ENCODE measurements at regions not wholly inside any gene's neighbourhood (a gene's known extent, or its start where the extent isn't known, plus 50 kb on each side); places are given as distances from the start of the nearest gene placed in this dataset.
"Not testable (repeated sequence)": the region's sequence is repeated elsewhere in the genome, so short reads cannot be mapped to it uniquely, and the experiment has no call there.

DNA sequence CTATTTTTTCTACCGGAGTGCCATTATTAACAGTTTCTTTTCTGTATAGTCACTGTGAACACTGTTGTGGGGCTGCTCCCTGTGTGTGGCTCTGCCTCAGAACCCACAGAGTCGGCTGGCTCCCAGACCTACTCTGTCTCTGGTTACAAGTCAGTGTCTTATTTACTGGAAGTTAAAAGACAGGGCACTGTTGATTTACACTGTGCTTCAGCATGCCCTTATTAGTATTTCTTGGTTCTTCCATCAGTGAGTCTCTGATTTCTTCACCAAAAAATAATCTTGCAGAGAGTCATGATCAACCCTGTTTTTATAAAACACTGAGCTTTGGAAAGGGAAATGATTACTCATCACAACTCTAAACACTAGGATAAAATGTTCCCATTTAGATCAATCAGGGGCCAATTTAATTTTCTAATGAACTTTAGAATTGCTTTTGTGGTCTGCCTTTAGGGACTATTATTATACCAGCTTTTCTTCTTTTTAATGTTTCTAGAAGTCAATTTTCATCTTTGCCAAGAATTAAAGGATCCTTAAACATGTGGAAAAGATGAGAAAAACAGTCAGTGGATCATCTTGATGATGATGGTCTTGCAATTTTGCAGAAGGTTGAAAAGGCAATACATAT, 92.6 kb downstream of the UTRN start:
- H3K27ac ChIP-seq = peak overlapping the region in 4 of 5 donors; percentile 31 to 78 (median 64)

DNA sequence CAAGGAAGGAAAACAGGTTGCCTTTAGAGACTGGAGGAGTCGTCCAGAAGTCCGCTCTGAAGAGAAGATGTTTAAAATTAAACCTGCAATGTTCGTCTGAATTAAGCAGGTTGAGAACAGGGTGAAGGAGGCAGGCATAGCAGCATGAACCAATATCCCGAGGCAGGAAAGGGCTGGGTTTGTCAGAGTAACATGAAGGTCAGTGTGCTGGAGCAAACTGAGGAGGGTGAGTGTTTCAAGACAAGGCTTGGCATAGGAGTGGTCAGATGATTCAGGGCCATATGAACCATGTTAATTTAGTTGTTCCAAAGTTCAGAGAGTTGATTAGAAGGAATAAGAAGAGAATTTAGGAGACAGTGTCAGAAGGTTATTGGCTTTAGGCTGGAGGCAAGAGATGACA, 93.3 kb downstream of the UTRN start:
- H3K4me3 ChIP-seq = no peak overlapping the region
- peak overlapping the region; percentile 31 to 78 (median 62) for H3K27ac ChIP-seq
- peaks cover 4 to 60% (median 27%) of the 10 kb centered on the region in 4 donors for H3K4me1 ChIP-seq
- intact Hi-C loops (cut with DNase I; ENCODE audit: low total_unique reads) = no loop called here
- TF ChIP-seq POLR2A (IDR thresholded peaks at IDR 0.05) (no peak), POLR2AphosphoS5 (IDR thresholded peaks at IDR 0.05) (peak in 2 of 3 donors; percentile 18 to 58), EP300 (IDR thresholded peaks at IDR 0.05) (no peak)
- TF ChIP-seq, protein P1, sequence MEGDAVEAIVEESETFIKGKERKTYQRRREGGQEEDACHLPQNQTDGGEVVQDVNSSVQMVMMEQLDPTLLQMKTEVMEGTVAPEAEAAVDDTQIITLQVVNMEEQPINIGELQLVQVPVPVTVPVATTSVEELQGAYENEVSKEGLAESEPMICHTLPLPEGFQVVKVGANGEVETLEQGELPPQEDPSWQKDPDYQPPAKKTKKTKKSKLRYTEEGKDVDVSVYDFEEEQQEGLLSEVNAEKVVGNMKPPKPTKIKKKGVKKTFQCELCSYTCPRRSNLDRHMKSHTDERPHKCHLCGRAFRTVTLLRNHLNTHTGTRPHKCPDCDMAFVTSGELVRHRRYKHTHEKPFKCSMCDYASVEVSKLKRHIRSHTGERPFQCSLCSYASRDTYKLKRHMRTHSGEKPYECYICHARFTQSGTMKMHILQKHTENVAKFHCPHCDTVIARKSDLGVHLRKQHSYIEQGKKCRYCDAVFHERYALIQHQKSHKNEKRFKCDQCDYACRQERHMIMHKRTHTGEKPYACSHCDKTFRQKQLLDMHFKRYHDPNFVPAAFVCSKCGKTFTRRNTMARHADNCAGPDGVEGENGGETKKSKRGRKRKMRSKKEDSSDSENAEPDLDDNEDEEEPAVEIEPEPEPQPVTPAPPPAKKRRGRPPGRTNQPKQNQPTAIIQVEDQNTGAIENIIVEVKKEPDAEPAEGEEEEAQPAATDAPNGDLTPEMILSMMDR (IDR thresholded peaks at IDR 0.05) = no peak
- H3K27me3 ChIP-seq = no peaks in the 10 kb centered on the region
- peak in 1 of 2 donors; percentile 12 for DNase-seq
- 20 to 42% (median 26%) methylated on average over 4 of the region's 4 CpGs for WGBS, 5 donors
- H3K9me3 ChIP-seq = peaks cover 0 to 8% (median 6%) of the 10 kb centered on the region in 4 donors
- no peaks in the 10 kb centered on the region for H3K36me3 ChIP-seq

More for the DNA sequence above, 92.6 kb downstream of the UTRN start:
- H3K27me3 ChIP-seq = no peaks in the 10 kb centered on the region
- H3K36me3 ChIP-seq = no peaks in the 10 kb centered on the region
- no peak overlapping the region for H3K4me3 ChIP-seq
- peaks cover 0 to 8% (median 6%) of the 10 kb centered on the region in 4 donors for H3K9me3 ChIP-seq
- intact Hi-C loops (cut with DNase I; ENCODE audit: low total_unique reads) = no loop called here
- DNase-seq = no peak
- TF ChIP-seq POLR2AphosphoS5 (IDR thresholded peaks at IDR 0.05) = peak in 1 of 3 donors; percentile 57
- TF ChIP-seq EP300 (IDR thresholded peaks at IDR 0.05) = no peak
- 36 to 50% (median 47%) methylated on average over 2 of the region's 2 CpGs for WGBS, 5 donors
- peaks cover 4 to 53% (median 27%) of the 10 kb centered on the region in 4 donors for H3K4me1 ChIP-seq

DNA sequence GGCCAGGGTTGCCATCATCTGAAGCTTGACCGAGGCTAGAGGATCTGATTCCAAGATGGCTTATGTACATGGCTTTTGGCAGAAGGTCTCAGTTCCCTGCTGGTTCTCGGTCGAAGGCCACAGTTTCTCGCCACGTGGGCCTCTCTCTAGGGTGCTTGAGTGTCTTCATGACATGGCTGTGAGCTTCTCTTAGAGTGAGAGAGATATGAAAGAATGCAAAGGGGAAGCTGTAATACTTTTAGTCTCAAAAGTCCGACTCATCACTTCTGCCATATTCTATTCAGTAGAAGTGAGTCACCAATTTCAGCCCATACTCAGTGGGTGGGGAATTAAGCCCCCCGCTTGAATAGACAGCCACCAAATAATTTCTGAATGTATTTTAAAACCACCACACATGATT, 94.2 kb downstream of the UTRN start:
- no peak overlapping the region for H3K4me3 ChIP-seq
- H3K4me1 ChIP-seq = peaks cover 4 to 64% (median 27%) of the 10 kb centered on the region in 4 donors
- no peak for TF ChIP-seq POLR2AphosphoS5 (IDR thresholded peaks at IDR 0.05)
- TF ChIP-seq, protein P1 (IDR thresholded peaks at IDR 0.05) = no peak
- no peak for TF ChIP-seq POLR2A (IDR thresholded peaks at IDR 0.05)
- TF ChIP-seq EP300 (IDR thresholded peaks at IDR 0.05) = no peak
- 71 to 92% (median 83%) methylated on average over 7 of the region's 7 CpGs for WGBS, 5 donors
- no peak for DNase-seq
- H3K27me3 ChIP-seq = no peaks in the 10 kb centered on the region
- intact Hi-C loops (cut with DNase I; ENCODE audit: low total_unique reads) = no loop called here
- peak overlapping the region in 4 of 5 donors; percentile 31 to 78 (median 64) for H3K27ac ChIP-seq
- peaks cover 0 to 8% (median 6%) of the 10 kb centered on the region in 4 donors for H3K9me3 ChIP-seq
- H3K36me3 ChIP-seq = no peaks in the 10 kb centered on the region

DNA sequence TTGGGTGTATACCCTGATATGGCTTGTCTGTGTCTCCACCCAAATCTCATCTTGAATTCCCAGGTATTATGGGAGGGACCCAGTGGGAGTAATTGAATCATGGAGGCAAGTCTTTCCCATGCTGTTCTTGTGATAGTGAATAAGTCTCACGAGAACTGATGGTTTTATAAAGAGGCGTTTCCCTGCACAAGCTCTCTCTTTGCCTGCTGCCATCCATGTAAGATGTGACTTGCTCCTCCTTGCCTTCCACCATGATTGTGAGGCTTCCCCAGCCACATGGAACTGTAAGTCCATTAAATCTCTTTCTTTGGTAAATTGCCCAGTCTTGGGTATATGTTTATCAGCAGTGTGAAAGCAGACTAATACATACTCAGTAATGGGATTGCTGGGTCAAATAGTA, 96.4 kb downstream of the UTRN start:
- H3K4me3 ChIP-seq; H3K27me3 ChIP-seq; H3K36me3 ChIP-seq; H3K9me3 ChIP-seq; DNase-seq; intact Hi-C loops (cut with DNase I; ENCODE audit: low total_unique reads); H3K27ac ChIP-seq: not testable (repeated sequence)
- 90 to 98% (median 95%) methylated on average over 2 of the region's 2 CpGs for WGBS, 5 donors
- H3K4me1 ChIP-seq = peaks cover 4 to 49% (median 19%) of the 10 kb centered on the region in 4 donors

DNA sequence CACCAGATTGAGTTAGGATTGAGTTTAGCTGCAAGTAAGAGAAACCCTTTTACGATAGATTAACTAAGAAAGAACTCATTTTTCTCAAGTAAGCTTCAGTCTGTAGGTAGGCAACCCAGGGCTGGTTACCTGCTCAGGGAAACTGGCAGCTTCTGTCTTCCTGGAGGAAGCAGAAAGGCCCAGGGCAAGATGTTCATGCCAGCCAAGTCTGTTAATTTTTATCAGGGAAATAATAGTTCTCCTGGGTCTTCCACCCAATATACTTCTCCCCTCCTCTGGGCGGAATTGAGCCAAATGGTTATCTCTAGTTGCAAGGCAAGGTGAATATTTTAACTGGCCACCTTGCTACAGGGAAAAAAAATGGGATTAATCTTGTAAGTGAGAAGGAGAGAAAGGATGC, 98.2 kb downstream of the UTRN start:
- intact Hi-C loops (cut with DNase I; ENCODE audit: low total_unique reads) = no loop called here
- no peak overlapping the region for H3K4me3 ChIP-seq
- TF ChIP-seq POLR2AphosphoS5 (IDR thresholded peaks at IDR 0.05) (no peak), POLR2A (IDR thresholded peaks at IDR 0.05) (no peak), EP300 (IDR thresholded peaks at IDR 0.05) (no peak)
- TF ChIP-seq, protein P1 (IDR thresholded peaks at IDR 0.05) = no peak

More for the DNA sequence above, 98.2 kb downstream of the UTRN start:
- Histone ChIP-seq H3K27me3 (no peaks in the 10 kb centered on the region), H3K9me3 (peaks cover 0 to 8% (median 6%) of the 10 kb centered on the region in 4 donors), H3K27ac (no peak overlapping the region), H3K36me3 (no peaks in the 10 kb centered on the region), H3K4me1 (peaks cover 0 to 31% (median 10%) of the 10 kb centered on the region in 4 donors)
- WGBS, 5 donors = 47 to 77% (median 53%) methylated on average over 2 of the region's 2 CpGs
- DNase-seq = no peak
